Erythroblast (primary cell): ENCODE measurements at regions not wholly inside any gene's neighbourhood (a gene's known extent, or its start where the extent isn't known, plus 50 kb on each side); places are given as distances from the start of the nearest gene placed in this dataset.

Source experiments
- GATA1 ChIP-seq: IDR thresholded peaks from 2 replicates; pipeline ENCODE4 v1.6.1; 2011; ENCODE audit warnings: low read depth, mild to moderate bottlenecking, control low read depth, low read length, moderate library complexity
- POLR2A ChIP-seq: IDR thresholded peaks from 2 replicates; pipeline ENCODE4 v1.6.1; 2011; ENCODE audit warnings: mild to moderate bottlenecking, low read length

- TF ChIP-seq POLR2A, result no peak
- no peak for TF ChIP-seq GATA1
These were observed 473.7 kb downstream of the CENPC start for GRCh38 chr4:67071641-67072040.
